Esophagus muscularis mucosa (tissue), 4 donors: ENCODE measurements at regions not wholly inside any gene's neighbourhood (a gene's known extent, or its start where the extent isn't known, plus 50 kb on each side); places are given as distances from the start of the nearest gene placed in this dataset.

ENCODE experiments used
- DNase-seq: peaks from one replicate; pipeline ENCODE4 v3.0.0-alpha.2; 2017; ENCODE audit errors: extremely low spot score
- H3K27ac ChIP-seq, 4 donors: fragments of 200-600 bp; sonication (generic); replicated peaks in 1 of 4; 1 replicate in 3 of 4; 2 replicates in 1 of 4; pipeline ENCODE4 v1.5.1; 2016 to 2019; ENCODE audit warnings: mild to moderate bottlenecking in 1 of 4
- H3K27me3 ChIP-seq, 4 donors: fragments of 200-600 bp; sonication (generic); one replicate each; pipeline versions ENCODE4 v1.5.1 to v1.6.0; 2016 to 2019
- H3K36me3 ChIP-seq, 4 donors: fragments of 200-600 bp; sonication (generic); one replicate each; pipeline ENCODE4 v1.5.1; 2016 to 2019
- H3K4me1 ChIP-seq, 4 donors: fragments of 200-600 bp; sonication (generic); one replicate each; pipeline ENCODE4 v1.5.1; 2016 to 2019
- H3K4me3 ChIP-seq, 4 donors: fragments of 200-600 bp; sonication (generic); 1 replicate in 2 of 4; 2 replicates in 2 of 4; pipeline ENCODE4 v1.5.1; 2016 to 2019; ENCODE audit warnings: mild to moderate bottlenecking in 4 of 4, moderate library complexity in 1 of 4
- H3K9me3 ChIP-seq, 4 donors: fragments of 200-600 bp; sonication (generic); 1 replicate in 3 of 4; 2 replicates in 1 of 4; pipeline ENCODE4 v1.5.1; 2016 to 2019
- EP300 ChIP-seq: sonication (generic); formaldehyde crosslinking; IDR thresholded peaks from one replicate; pipeline ENCODE4 v1.6.1; 2017; ENCODE audit warnings: antibody characterized with exemption
- POLR2A ChIP-seq: fragments of 450-650 bp; IDR thresholded peaks from one replicate; pipeline ENCODE4 v1.6.1; 2017; ENCODE audit warnings: antibody characterized with exemption, moderate library complexity, mild to moderate bottlenecking, low read depth
- POLR2AphosphoS5 ChIP-seq, 2 donors: sonication (generic); formaldehyde crosslinking; IDR thresholded peaks; one replicate each; pipeline ENCODE4 v1.6.1; 2017; ENCODE audit warnings: antibody characterized with exemption in 2 of 2
- WGBS: methylation state at CpG from one replicate; pipeline ENCODE4 v1.1.5; 2018; 5-methylcytosine and 5-hydroxymethylcytosine counted together
- intact Hi-C: fragments of 100-400 bp; cut with DNase I; formaldehyde crosslinking; loops from one replicate; pipeline ENCODE4 v1.15.1; 2023
- TF ChIP-seq, protein P1 (sequence below), 3 experiments: fragments of 200-600 bp in 2 of 3; fragments of 450-650 bp in 1 of 3; sonication (generic) in 2 of 3; IDR thresholded peaks; one replicate each; pipeline ENCODE4 v1.5.1; 2017 to 2019; ENCODE audit warnings: antibody characterized with exemption in 3 of 3, mild to moderate bottlenecking in 2 of 3, moderate library complexity in 1 of 3

- 20% methylated on average over 1 of the region's 1 CpG for WGBS
- Histone ChIP-seq H3K36me3 (no peaks in the 10 kb centered on the region), H3K9me3 (peaks cover 0 to 5% (median 0%) of the 10 kb centered on the region in 4 donors), H3K27ac (no peak overlapping the region), H3K4me1 (no peaks in the 10 kb centered on the region), H3K4me3 (no peak overlapping the region), H3K27me3 (no peaks in the 10 kb centered on the region)
- no peak for TF ChIP-seq POLR2A
- no peak for TF ChIP-seq POLR2AphosphoS5 (IDR thresholded peaks at IDR 0.05)
- TF ChIP-seq, protein P1, sequence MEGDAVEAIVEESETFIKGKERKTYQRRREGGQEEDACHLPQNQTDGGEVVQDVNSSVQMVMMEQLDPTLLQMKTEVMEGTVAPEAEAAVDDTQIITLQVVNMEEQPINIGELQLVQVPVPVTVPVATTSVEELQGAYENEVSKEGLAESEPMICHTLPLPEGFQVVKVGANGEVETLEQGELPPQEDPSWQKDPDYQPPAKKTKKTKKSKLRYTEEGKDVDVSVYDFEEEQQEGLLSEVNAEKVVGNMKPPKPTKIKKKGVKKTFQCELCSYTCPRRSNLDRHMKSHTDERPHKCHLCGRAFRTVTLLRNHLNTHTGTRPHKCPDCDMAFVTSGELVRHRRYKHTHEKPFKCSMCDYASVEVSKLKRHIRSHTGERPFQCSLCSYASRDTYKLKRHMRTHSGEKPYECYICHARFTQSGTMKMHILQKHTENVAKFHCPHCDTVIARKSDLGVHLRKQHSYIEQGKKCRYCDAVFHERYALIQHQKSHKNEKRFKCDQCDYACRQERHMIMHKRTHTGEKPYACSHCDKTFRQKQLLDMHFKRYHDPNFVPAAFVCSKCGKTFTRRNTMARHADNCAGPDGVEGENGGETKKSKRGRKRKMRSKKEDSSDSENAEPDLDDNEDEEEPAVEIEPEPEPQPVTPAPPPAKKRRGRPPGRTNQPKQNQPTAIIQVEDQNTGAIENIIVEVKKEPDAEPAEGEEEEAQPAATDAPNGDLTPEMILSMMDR (IDR thresholded peaks at IDR 0.05) = no peak
- TF ChIP-seq EP300 = no peak
- intact Hi-C loops = no loop called here
- no peak for DNase-seq
Observed at GRCh38 chr5:166671811-166672210, 1619.6 kb upstream of the WWC1 start.

DNA sequence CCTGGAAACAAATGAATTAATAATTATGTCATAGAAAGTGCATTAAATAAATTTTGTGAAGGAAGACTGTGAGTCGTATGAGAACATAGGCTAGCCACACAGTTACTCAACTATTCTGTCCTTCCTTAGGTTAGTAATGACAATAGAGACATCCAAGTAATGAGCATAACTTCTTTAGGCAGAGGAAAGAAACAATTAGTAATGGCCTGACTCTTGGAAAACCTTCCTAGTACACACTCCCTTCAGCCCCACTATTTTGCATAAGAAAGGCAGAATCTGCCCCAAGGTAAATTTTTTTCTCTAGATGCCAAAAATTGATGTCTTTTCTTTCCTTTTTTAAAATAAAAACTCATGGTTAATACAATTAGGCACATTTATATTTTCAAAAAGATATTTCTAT lies 1619.0 kb upstream of the WWC1 start:
- Histone ChIP-seq H3K27me3 (no peaks in the 10 kb centered on the region), H3K36me3 (no peaks in the 10 kb centered on the region), H3K4me1 (no peaks in the 10 kb centered on the region), H3K27ac (no peak overlapping the region), H3K9me3 (peaks cover 0 to 5% (median 0%) of the 10 kb centered on the region in 4 donors), H3K4me3 (no peak overlapping the region)
- no peak for DNase-seq
- intact Hi-C loops = no loop called here
- TF ChIP-seq, protein P1 (IDR thresholded peaks at IDR 0.05) = no peak
- TF ChIP-seq POLR2A (no peak), POLR2AphosphoS5 (IDR thresholded peaks at IDR 0.05) (no peak), EP300 (no peak)
- WGBS = 52% methylated on average over 1 of the region's 1 CpG

- 43% methylated on average over 2 of the region's 2 CpGs for WGBS
- Histone ChIP-seq H3K36me3 (no peaks in the 10 kb centered on the region), H3K27ac (no peak overlapping the region), H3K9me3 (peaks cover 0 to 5% (median 0%) of the 10 kb centered on the region in 4 donors), H3K4me1 (no peaks in the 10 kb centered on the region), H3K4me3 (no peak overlapping the region), H3K27me3 (no peaks in the 10 kb centered on the region)
- no peak for DNase-seq
- TF ChIP-seq POLR2AphosphoS5 (IDR thresholded peaks at IDR 0.05) (no peak), POLR2A (no peak), EP300 (no peak)
- TF ChIP-seq, protein P1 (IDR thresholded peaks at IDR 0.05) = no peak
- intact Hi-C loops = no loop called here
Observed at GRCh38 chr5:166677891-166678290, 1613.6 kb upstream of the WWC1 start.

GRCh38 chr5:166679331-166679730 lies 1612.1 kb upstream of the WWC1 start:
- H3K36me3 ChIP-seq = no peaks in the 10 kb centered on the region
- H3K9me3 ChIP-seq = no peaks in the 10 kb centered on the region
- H3K4me3 ChIP-seq = no peak overlapping the region
- no peak overlapping the region for H3K27ac ChIP-seq
- intact Hi-C loops = no loop called here
- H3K4me1 ChIP-seq = no peaks in the 10 kb centered on the region
- DNase-seq = no peak
- 77% methylated on average over 5 of the region's 5 CpGs for WGBS
- H3K27me3 ChIP-seq = no peaks in the 10 kb centered on the region
- TF ChIP-seq, protein P1 (IDR thresholded peaks at IDR 0.05) = no peak
- TF ChIP-seq EP300 (no peak), POLR2A (no peak), POLR2AphosphoS5 (IDR thresholded peaks at IDR 0.05) (no peak)

GRCh38 chr5:166695326-166695725 lies 1596.1 kb upstream of the WWC1 start:
- H3K36me3 ChIP-seq = no peaks in the 10 kb centered on the region
- intact Hi-C loops = no loop called here
- DNase-seq = no peak
- WGBS = 74% methylated on average over 4 of the region's 4 CpGs
- H3K27me3 ChIP-seq = no peaks in the 10 kb centered on the region
- no peaks in the 10 kb centered on the region for H3K4me1 ChIP-seq
- H3K27ac ChIP-seq = no peak overlapping the region
- H3K9me3 ChIP-seq = no peaks in the 10 kb centered on the region
- TF ChIP-seq, protein P1 (IDR thresholded peaks at IDR 0.05) = no peak
- no peak for TF ChIP-seq EP300
- no peak for TF ChIP-seq POLR2A
- no peak for TF ChIP-seq POLR2AphosphoS5 (IDR thresholded peaks at IDR 0.05)
- no peak overlapping the region for H3K4me3 ChIP-seq
